SJCRH30 (cell line): ENCODE measurements at regions not wholly inside any gene's neighbourhood (a gene's known extent, or its start where the extent isn't known, plus 50 kb on each side); places are given as distances from the start of the nearest gene placed in this dataset.

Source experiments
- DNase-seq, 2 experiments: peaks; one replicate each; pipeline ENCODE4 v3.0.0-alpha.2; 2015 to 2020
- H3K27ac ChIP-seq: fragments of 250-450 bp; sonication (Bioruptor Pico); 2 replicates; pipeline ENCODE4 v1.5.1; 2020; ENCODE audit warnings: mild to moderate bottlenecking, moderate library complexity
- H3K27me3 ChIP-seq: fragments of 250-450 bp; sonication (Bioruptor Pico); 2 replicates; pipeline ENCODE4 v1.5.1; 2020; ENCODE audit warnings: mild to moderate bottlenecking, moderate library complexity
- H3K36me3 ChIP-seq: fragments of 250-450 bp; sonication (Bioruptor Pico); 2 replicates; pipeline ENCODE4 v1.5.1; 2020; ENCODE audit warnings: mild to moderate bottlenecking, moderate library complexity
- H3K4me1 ChIP-seq: fragments of 250-450 bp; sonication (Bioruptor Pico); 2 replicates; pipeline ENCODE4 v1.5.1; 2020; ENCODE audit warnings: mild to moderate bottlenecking, moderate library complexity
- H3K4me3 ChIP-seq: fragments of 250-450 bp; sonication (Bioruptor Pico); 2 replicates; pipeline ENCODE4 v1.5.1; 2020; ENCODE audit warnings: mild to moderate bottlenecking, moderate library complexity
- H3K9me3 ChIP-seq: fragments of 250-450 bp; sonication (Bioruptor Pico); replicated peaks from 2 replicates; pipeline ENCODE4 v1.5.1; 2020; ENCODE audit warnings: mild to moderate bottlenecking, moderate library complexity

DNA sequence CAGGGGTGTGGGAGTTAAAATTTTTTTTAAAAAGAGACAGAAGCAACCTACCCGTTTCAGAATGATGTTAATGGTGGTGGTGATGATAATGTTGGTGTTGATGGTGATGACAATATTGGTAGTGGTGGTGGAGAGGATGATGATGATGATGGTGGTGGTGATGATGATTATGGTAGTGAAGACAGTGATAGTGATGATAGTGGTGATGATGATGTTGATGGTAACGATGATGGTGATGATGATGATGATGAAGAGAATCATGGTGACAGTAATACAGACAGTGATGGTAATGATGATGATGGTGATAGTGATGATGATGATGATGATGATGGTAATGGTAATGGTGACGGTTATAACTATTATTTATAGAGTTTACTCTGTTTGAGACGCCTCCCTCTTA is 117.6 kb downstream of the ICE1 start:
- Histone ChIP-seq H3K27me3 (no peaks in the 10 kb centered on the region), H3K36me3 (no peaks in the 10 kb centered on the region)
- DNase-seq = no peak

More for the DNA sequence above, 117.6 kb downstream of the ICE1 start:
- Histone ChIP-seq H3K27ac (no peak overlapping the region), H3K4me3 (no peak overlapping the region), H3K9me3 (no peaks in the 10 kb centered on the region), H3K4me1 (no peaks in the 10 kb centered on the region)
